MM.1S (cell line): ENCODE measurements at regions not wholly inside any gene's neighbourhood (a gene's known extent, or its start where the extent isn't known, plus 50 kb on each side); places are given as distances from the start of the nearest gene placed in this dataset.

Experiments
- CTCF ChIP-seq: fragments of 300-600 bp; sonication (generic); IDR thresholded peaks from 2 replicates; pipeline ENCODE4 v1.5.1; 2016; ENCODE audit warnings: antibody characterized with exemption, low read length, mixed read lengths
- EZH2 ChIP-seq: fragments of 300-600 bp; sonication (generic); optimal IDR thresholded peaks from 2 replicates; pipeline ENCODE3; 2017; ENCODE audit warnings: low read depth, mild to moderate bottlenecking, antibody characterized with exemption, low read length, mixed read lengths
- EZH2phosphoT487 ChIP-seq: fragments of 300-600 bp; sonication (generic); IDR thresholded peaks from 2 replicates; pipeline ENCODE4 v1.6.1; 2018; ENCODE audit warnings: antibody characterized with exemption, low read length

- no peak for TF ChIP-seq CTCF
- no peak for TF ChIP-seq EZH2
- TF ChIP-seq EZH2phosphoT487 = no peak
Observed at GRCh38 chr10:131020775-131021174, 290.7 kb downstream of the TCERG1L start.
